Stomach (tissue), 4 donors: ENCODE measurements at regions not wholly inside any gene's neighbourhood (a gene's known extent, or its start where the extent isn't known, plus 50 kb on each side); places are given as distances from the start of the nearest gene placed in this dataset.

Source experiments
- CTCF ChIP-seq, 7 experiments: fragments of 450-650 bp in 4 of 7; fragments of 200-600 bp in 3 of 7; sonication (generic) in 3 of 7; IDR thresholded peaks; one replicate each; pipeline ENCODE4 v1.5.1; 2016 to 2019; ENCODE audit warnings: antibody characterized with exemption in 7 of 7, control low read depth in 2 of 7, mild to moderate bottlenecking in 1 of 7
- POLR2AphosphoS5 ChIP-seq, 3 donors: sonication (generic); formaldehyde crosslinking; IDR thresholded peaks; one replicate each; pipeline ENCODE4 v1.6.1; 2016; ENCODE audit warnings: antibody characterized with exemption in 3 of 3

GRCh38 chr6:88477413-88477812 lies 311.3 kb upstream of the CNR1 start:
- TF ChIP-seq POLR2AphosphoS5 (IDR thresholded peaks at IDR 0.05): no peak
- no peak for TF ChIP-seq CTCF (IDR thresholded peaks at IDR 0.05)
